GM12878 (cell line): ENCODE measurements at regions not wholly inside any gene's neighbourhood (a gene's known extent, or its start where the extent isn't known, plus 50 kb on each side); places are given as distances from the start of the nearest gene placed in this dataset.

Experiments
- ATAC-seq: fragments of 200-7000 bp; cut with Tn5 transposase; 3 replicates; pipeline ENCODE4 v1.9.1; 2020; ENCODE audit warnings: mild to moderate bottlenecking, moderate library complexity
- BruUV-seq: library from RNA; stranded (reverse); fragments of 400-500 nt; replicated peaks from 2 replicates; lab custom pipeline; 2021; lab: Mats Ljungman, UMichigan
- CTCF ChIA-PET: fragments of 300-600 bp; sonication (Branson Sonifier 250); formaldehyde crosslinking; extraction: SDS; loops from one replicate; lab custom pipeline; 2021; ENCODE audit warnings: inconsistent platforms; lab: Yijun Ruan, JAX
- POLR2A ChIA-PET: fragments of 350-600 bp; formaldehyde crosslinking; extraction: SDS; loops from one replicate; lab custom pipeline; 2021; ENCODE audit warnings: inconsistent platforms; lab: Charles Lee
- RAD21 ChIA-PET: fragments of 300-600 bp; sonication (Branson Sonifier 250); formaldehyde crosslinking; loops from one replicate; lab custom pipeline; 2023; ENCODE audit warnings: antibody characterized with exemption; ENCODE audit not compliant: unreplicated experiment; lab: Charles Lee
- SMC1A ChIA-PET: fragments of 300-600 bp; sonication (Branson Sonifier 250); formaldehyde crosslinking; loops from one replicate; lab custom pipeline; 2023; ENCODE audit not compliant: unreplicated experiment, uncharacterized antibody; lab: Charles Lee
- DNase-seq: peaks from one replicate; pipeline ENCODE4 v3.0.0-alpha.2; 2011; ENCODE audit warnings: low read depth, low spot score
- FAIRE-seq: peaks from 3 replicates; lab custom pipeline; 2011; peaks lifted over from hg19 to GRCh38; lab: Jason Lieb, UNC
- H2AFZ ChIP-seq: 2 replicates; pipeline ENCODE4 v1.6.0; 2011; ENCODE audit warnings: low read depth, low read length, control low read depth; ENCODE audit not compliant: control insufficient read depth
- H3K27ac ChIP-seq: 2 replicates; pipeline ENCODE4 v1.5.1; 2011; ENCODE audit warnings: control low read depth; ENCODE audit not compliant: control insufficient read depth, insufficient read depth
- H3K27me3 ChIP-seq, 2 experiments: replicated peaks in 1 of 2; 2 replicates each; pipeline versions ENCODE4 v1.6.0 to v1.6.1; 2011; ENCODE audit warnings: low read length in 1 of 2; ENCODE audit not compliant: control insufficient read depth in 2 of 2, insufficient read depth in 2 of 2
- H3K36me3 ChIP-seq, 2 experiments: 2 replicates each; pipeline ENCODE4 v1.5.1; 2011; ENCODE audit warnings: low read length in 1 of 2; ENCODE audit not compliant: control insufficient read depth in 2 of 2, insufficient read depth in 2 of 2
- H3K4me1 ChIP-seq: 2 replicates; pipeline ENCODE4 v1.6.1; 2011; ENCODE audit warnings: mild to moderate bottlenecking, low read length, moderate library complexity, mixed read lengths; ENCODE audit not compliant: control insufficient read depth, insufficient read depth
- H3K4me2 ChIP-seq: 2 replicates; pipeline ENCODE4 v1.6.0; 2011; ENCODE audit warnings: control low read depth; ENCODE audit not compliant: control insufficient read depth, insufficient read depth
- H3K4me3 ChIP-seq: fragments of 200-600 bp; sonication (generic); 2 replicates; pipeline ENCODE4 v1.5.1; 2016
- H3K79me2 ChIP-seq: 2 replicates; pipeline ENCODE4 v1.6.0; 2011; ENCODE audit warnings: low read length; ENCODE audit not compliant: control insufficient read depth, insufficient read depth
- H3K9ac ChIP-seq: 2 replicates; pipeline ENCODE4 v1.8.0; 2011; ENCODE audit warnings: low read length, control low read depth, mixed read lengths; ENCODE audit not compliant: control insufficient read depth, insufficient read depth
- H3K9me3 ChIP-seq: replicated peaks from 3 replicates; pipeline ENCODE4 v1.5.1; 2011; ENCODE audit warnings: mild to moderate bottlenecking, low read length; ENCODE audit not compliant: control insufficient read depth, insufficient read depth
- H4K20me1 ChIP-seq: 2 replicates; pipeline ENCODE4 v1.6.0; 2011; ENCODE audit not compliant: control insufficient read depth, insufficient read depth
- CHD4 ChIP-seq: fragments of 200-600 bp; sonication (generic); IDR thresholded peaks from 2 replicates; pipeline ENCODE4 v1.6.1; 2016; ENCODE audit warnings: mild to moderate bottlenecking
- FOS ChIP-seq: IDR thresholded peaks from 3 replicates; pipeline ENCODE4 v1.6.1; 2011; ENCODE audit warnings: borderline replicate concordance; ENCODE audit not compliant: insufficient read length; ENCODE audit errors: extremely low read depth
- JUNB ChIP-seq: IDR thresholded peaks from 2 replicates; pipeline ENCODE4 v1.6.1; 2016; ENCODE audit warnings: antibody characterized with exemption, mild to moderate bottlenecking
- MTA3 ChIP-seq: IDR thresholded peaks from 2 replicates; pipeline ENCODE4 v1.6.1; 2012; ENCODE audit warnings: low read length, inconsistent platforms, borderline replicate concordance
- PAX5 ChIP-seq: IDR thresholded peaks from 2 replicates; pipeline ENCODE4 v1.6.1; 2011; ENCODE audit warnings: low read depth, low read length, borderline replicate concordance
- RCOR1 ChIP-seq: conservative IDR thresholded peaks from 2 replicates; pipeline ENCODE4 v1.6.1; 2012; ENCODE audit warnings: low read depth, low read length, improper control_type of control experiment
- SP1 ChIP-seq: IDR thresholded peaks from one replicate; pipeline ENCODE4 v1.6.1; 2011; ENCODE audit warnings: low read depth, low read length
- SUZ12 ChIP-seq: fragments of 200-600 bp; sonication (generic); IDR thresholded peaks from one replicate; pipeline ENCODE4 v1.6.1; 2018; ENCODE audit warnings: antibody characterized with exemption, mild to moderate bottlenecking; ENCODE audit not compliant: unreplicated experiment
- ZNF622 ChIP-seq: fragments of 450-650 bp; IDR thresholded peaks from 2 replicates; pipeline ENCODE4 v1.6.1; 2017; ENCODE audit warnings: mild to moderate bottlenecking, inconsistent platforms
- ZZZ3 ChIP-seq: IDR thresholded peaks from 2 replicates; pipeline ENCODE4 v1.6.1; 2011; ENCODE audit warnings: low read depth; ENCODE audit not compliant: control insufficient read depth, insufficient read length
- WGBS: methylation state at CpG from one replicate; pipeline ENCODE4 v1.1.6; 2016; ENCODE audit warnings: low lambda C conversion rate; ENCODE audit not compliant: insufficient replicate concordance, insufficient coverage; ENCODE audit errors: missing lambda C conversion rate; 5-methylcytosine and 5-hydroxymethylcytosine counted together
- in situ Hi-C: fragments of 300-500 bp; cut with MboI; formaldehyde crosslinking; loops from 9 replicates; pipeline ENCODE4 v1.14.3; 2018; ENCODE audit warnings: mixed read lengths
- intact Hi-C: fragments of 100-400 bp; cut with micrococcal nuclease; formaldehyde crosslinking; loops from one replicate; pipeline ENCODE4 v1.14.2; 2022; ENCODE audit not compliant: unreplicated experiment
- TF ChIP-seq, protein P1 (sequence below): fragments of 450-650 bp; IDR thresholded peaks from 2 replicates; pipeline ENCODE4 v1.6.1; 2017; ENCODE audit warnings: mild to moderate bottlenecking

DNA sequence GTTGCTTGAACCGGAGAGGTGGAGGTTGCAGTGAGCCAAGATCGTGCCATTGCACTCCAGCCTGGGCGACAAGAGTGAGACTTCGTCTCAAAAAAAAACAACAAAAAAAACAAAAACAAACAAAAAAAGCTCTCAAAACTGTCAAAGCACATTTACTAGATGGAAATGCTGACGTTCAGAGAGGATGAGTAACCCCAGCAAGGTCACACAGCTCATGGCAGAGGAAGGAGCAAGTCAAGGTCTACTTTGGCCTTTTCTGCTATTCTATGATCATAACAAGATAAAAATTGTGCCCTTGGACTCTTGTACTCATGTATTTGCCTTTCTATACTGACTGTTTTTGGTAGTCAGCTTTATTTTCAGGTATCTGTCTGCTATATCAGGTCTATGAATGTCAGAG, 109.5 kb downstream of the ARL6IP6 start:
- in situ Hi-C loops = no loop called here
- WGBS = 47% methylated on average over 5 of the region's 5 CpGs

DNA sequence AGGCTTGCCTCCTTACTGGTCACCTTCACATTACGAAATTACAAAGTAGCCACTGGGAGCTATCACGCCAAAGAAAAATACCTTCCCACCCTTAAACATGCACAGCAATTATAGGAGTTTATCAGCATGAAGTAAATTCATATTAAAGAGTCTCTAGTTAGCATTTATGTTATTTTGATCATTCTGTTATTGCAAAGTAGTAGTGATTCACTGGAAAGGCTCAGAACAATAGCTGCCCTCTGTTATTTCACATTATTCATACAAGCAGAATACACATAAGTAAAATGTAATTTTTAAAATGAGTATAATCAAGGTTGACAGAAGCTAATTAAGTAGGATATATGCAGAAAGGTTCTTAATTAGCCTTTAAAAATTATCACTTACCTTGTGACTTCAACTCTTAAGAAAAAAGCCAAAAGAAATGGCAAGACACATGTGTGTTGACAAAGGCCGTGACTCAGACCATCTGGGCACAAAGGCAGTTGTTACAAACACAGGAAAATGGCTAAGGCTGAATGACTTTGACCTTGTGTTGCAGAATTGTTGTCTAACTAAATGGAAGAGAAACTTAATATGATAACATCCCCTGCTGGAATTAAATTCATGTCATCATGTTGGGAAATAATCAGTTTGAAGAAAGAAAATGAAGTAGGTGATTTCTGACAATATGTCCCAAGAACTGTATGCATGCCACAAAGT, 108.3 kb downstream of the ARL6IP6 start:
- Histone ChIP-seq H3K9me3 (no peaks in the 10 kb centered on the region), H3K4me2 (no peak overlapping the region), H3K27ac (no peak overlapping the region), H3K4me3 (no peak overlapping the region), H3K36me3 (no peaks in the 10 kb centered on the region), H4K20me1 (no peaks in the 10 kb centered on the region)
- ChIA-PET POLR2A (no interaction called here), SMC1A (no interaction called here), CTCF (no interaction called here)
- intact Hi-C loops (no loop called here), in situ Hi-C loops (no loop called here)
- DNase-seq (no peak), ATAC-seq (no peak)
- no peak for TF ChIP-seq SP1
- TF ChIP-seq ZZZ3 = no peak
- no peak for TF ChIP-seq ZNF622
- TF ChIP-seq, all 136 proteins: peak for 0
- WGBS = 5% methylated on average over 3 of the region's 3 CpGs
- Histone ChIP-seq H3K9ac (no peak overlapping the region), H3K27me3 (no peaks in the 10 kb centered on the region), H3K79me2 (no peaks in the 10 kb centered on the region), H2AFZ (no peak overlapping the region), H3K4me1 (no peaks in the 10 kb centered on the region)
- RAD21 ChIA-PET = no interaction called here
- BruUV-seq = no TSS peak
- no peak for FAIRE-seq

More for the DNA sequence above, 109.5 kb downstream of the ARL6IP6 start:
- no peak overlapping the region for H3K4me2 ChIP-seq
- ChIA-PET RAD21 (no interaction called here), CTCF (no interaction called here), SMC1A (no interaction called here), POLR2A (no interaction called here)
- no peak overlapping the region for H3K9ac ChIP-seq
- no peak overlapping the region for H3K27ac ChIP-seq
- H3K36me3 ChIP-seq = no peaks in the 10 kb centered on the region
- TF ChIP-seq RCOR1 (no peak), PAX5 (no peak), CHD4 (no peak), MTA3 (no peak), SUZ12 (no peak), FOS (no peak), JUNB (no peak)
- TF ChIP-seq, protein P1, sequence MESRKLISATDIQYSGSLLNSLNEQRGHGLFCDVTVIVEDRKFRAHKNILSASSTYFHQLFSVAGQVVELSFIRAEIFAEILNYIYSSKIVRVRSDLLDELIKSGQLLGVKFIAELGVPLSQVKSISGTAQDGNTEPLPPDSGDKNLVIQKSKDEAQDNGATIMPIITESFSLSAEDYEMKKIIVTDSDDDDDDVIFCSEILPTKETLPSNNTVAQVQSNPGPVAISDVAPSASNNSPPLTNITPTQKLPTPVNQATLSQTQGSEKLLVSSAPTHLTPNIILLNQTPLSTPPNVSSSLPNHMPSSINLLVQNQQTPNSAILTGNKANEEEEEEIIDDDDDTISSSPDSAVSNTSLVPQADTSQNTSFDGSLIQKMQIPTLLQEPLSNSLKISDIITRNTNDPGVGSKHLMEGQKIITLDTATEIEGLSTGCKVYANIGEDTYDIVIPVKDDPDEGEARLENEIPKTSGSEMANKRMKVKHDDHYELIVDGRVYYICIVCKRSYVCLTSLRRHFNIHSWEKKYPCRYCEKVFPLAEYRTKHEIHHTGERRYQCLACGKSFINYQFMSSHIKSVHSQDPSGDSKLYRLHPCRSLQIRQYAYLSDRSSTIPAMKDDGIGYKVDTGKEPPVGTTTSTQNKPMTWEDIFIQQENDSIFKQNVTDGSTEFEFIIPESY = no peak
- no TSS peak for BruUV-seq
- H3K9me3 ChIP-seq = no peaks in the 10 kb centered on the region
- DNase-seq (no peak), FAIRE-seq (no peak), ATAC-seq (no peak)
- H3K4me3 ChIP-seq = no peak overlapping the region
- intact Hi-C loops = no loop called here
- H3K4me1 ChIP-seq = no peaks in the 10 kb centered on the region
- H3K79me2 ChIP-seq = no peaks in the 10 kb centered on the region
- H2AFZ ChIP-seq = no peak overlapping the region
- no peaks in the 10 kb centered on the region for H3K27me3 ChIP-seq
- no peaks in the 10 kb centered on the region for H4K20me1 ChIP-seq
